CD4-positive, alpha-beta T cell treated with Interleukin-2 at 100 ng/mL for 4 hours (primary cell): ENCODE measurements at regions not wholly inside any gene's neighbourhood (a gene's known extent, or its start where the extent isn't known, plus 50 kb on each side); places are given as distances from the start of the nearest gene placed in this dataset.
"Not testable (repeated sequence)": the region's sequence is repeated elsewhere in the genome, so short reads cannot be mapped to it uniquely, and the experiment has no call there.

Experiments
- DNase-seq: peaks from one replicate; pipeline ENCODE4 v3.0.0-alpha.2; 2020; ENCODE audit warnings: low spot score

DNA sequence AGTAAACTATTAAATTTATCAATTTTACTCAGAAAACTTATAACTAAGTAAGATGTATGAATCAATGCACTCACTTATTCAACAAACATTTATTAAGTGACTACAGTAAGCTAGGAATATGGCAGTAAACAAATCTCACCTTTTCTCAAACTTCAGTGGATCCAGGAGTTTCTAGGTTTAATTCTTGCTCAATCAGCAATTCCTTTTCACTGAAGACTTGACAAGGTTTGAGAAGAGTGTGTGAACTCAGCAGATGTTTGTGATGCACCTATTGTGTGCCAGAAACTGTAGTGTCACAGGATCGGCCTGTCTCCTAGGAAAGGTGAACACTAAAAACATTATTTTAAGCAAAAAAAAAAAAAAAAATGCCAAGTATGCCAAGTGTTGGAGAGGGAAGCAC is 167.8 kb downstream of the ALG10 start:
- no peak for DNase-seq

DNA sequence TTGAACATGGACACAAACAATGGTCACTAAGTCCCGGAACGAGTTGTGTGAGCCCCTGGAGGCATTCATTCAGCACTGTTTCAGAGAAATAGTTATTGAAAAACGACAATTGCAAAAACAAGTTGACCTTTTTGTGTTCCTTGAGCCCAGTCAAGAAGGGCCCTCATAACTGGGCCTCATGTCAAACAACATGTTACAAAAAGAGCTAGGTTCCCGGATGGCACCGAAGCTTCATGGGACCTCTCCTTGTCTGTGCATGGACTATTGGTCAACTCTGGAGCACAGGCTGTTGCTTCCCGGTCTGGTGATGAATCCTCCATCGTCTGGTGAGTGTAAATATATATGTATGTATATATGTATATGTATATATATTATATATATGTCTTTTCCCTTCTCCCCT is 176.6 kb downstream of the ALG10 start:
- no peak for DNase-seq

DNA sequence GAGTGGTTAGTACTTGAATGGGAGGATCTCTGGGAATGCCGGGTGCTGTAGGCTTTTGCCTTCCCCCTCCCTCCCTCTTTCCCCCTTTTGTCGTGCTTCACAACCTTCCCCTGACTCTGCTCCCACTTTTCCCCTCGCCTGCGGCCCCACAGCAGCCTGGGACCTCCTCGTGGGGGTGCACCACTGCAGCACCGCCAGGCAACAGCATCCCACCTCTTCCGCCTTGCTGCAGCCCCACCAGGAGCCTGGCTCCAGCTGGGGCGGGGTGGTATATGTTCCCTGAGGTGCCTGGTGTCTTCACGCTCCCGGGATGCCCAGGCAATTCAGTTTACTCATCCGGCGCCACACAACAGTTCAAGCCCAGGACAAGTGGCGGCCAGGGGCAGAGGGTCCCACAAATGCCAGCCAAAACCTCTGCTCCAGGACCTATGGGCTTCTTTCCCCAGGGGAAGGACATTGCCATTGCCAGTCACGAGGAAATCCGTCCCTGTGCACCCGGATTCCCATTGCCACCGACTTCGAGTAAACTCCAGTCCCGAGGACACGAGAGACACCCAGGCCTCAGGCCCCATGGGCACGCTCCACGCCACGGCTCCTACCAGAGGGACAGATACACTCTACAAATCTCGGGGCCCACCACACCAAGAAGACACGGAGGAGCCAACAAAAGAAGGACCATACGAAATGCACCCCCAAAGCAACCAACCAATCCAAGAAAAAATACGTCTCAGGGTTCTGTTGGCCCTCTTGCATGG is 181.7 kb downstream of the ALG10 start:
- DNase-seq, result no peak

DNA sequence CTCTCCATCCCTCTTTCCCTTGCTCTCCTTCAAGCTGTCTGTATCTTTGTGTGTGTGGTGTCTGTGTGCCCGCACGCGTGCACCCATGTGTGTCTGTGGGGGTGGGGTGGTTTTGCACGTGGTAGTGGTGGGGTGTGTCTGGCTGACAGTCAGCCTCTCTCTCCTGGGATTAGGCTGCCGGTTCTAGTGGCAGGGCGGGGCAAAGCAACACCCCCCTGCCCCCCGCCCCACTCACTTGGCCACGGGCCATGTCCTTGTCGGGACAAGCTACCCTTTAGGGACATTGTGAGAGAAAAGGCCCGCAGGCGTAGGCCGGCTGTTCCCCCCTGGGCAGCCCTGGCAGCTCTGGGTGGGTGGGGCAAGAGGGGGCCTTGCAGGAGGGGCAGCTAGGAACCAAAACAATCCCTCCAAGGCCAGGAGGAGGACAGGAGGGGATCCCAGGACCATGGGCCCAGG is 182.6 kb downstream of the ALG10 start:
- no peak for DNase-seq

DNA sequence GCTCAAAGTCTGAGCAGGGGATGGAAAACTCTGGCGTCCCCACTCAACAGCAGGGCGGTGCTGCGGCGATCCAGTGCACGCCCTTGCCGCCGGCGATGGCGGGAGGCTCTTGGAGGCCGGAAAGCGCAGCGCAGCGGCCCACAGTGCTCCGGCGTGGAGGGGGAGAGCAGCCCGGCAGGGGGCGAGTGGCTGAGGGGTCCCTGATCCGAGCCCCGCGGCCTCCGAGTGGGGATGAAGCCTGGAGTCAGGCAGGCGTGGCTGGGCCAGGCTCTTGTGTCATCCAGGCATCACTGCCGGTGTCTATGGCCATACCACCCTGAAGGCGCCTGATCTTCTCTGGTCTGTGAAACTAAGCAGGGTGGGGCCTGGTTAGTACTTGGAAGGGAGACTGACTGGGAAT is 183.1 kb downstream of the ALG10 start:
- no peak for DNase-seq

DNA sequence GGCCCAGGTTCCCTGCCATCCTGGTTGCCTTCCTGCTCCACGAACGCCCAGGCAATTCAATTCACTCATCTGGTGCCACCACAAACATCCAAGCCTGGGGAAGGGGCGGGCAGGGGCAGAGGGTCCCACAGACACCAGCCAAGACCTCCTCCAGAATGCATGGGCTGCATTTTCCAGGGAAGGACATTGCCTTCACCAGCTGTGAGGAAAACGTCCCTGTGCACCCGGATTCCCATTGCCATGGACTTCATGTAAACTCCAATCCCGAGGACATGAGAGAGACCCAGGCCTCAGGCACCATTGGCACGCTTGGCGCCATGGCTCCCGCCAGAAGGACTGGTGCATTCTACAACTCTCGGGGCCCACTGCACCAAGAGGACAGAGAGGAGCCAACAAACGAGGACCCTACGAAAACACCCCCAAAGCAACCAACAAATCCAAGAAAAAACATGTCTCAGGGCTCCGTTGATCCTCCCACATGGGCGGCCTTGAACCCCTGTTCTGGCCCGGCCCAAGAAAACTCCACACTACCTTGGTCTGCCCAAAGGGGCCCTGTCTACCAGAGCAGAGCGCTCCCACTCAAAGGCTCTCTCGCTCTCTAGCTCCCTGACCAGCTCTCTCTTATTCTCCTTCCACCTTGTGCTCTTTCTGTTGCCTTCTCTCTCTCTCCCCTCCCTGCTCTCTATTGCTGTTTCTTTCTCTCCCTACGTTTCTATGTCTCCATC is 183.9 kb downstream of the ALG10 start:
- DNase-seq, result no peak

DNA sequence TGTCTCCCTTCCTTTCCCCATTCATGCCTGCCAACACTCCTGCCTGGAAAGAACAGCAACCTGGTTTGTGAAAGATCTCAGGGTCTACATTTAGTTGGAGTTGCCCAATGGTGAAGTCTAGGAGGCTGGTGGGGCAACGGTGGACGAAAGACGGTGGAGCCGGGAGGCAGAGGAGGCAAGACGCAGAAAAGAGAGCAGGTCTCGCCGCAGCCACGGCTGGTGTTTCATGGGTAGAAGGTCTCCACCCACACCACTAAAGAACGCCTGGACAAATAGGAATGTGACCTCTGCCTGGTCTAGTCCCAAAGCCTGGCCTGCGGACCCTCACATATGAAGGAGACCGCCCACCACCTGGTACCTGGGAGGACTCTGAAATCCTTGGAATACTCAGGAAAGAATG is 185.6 kb downstream of the ALG10 start:
- no peak for DNase-seq

DNA sequence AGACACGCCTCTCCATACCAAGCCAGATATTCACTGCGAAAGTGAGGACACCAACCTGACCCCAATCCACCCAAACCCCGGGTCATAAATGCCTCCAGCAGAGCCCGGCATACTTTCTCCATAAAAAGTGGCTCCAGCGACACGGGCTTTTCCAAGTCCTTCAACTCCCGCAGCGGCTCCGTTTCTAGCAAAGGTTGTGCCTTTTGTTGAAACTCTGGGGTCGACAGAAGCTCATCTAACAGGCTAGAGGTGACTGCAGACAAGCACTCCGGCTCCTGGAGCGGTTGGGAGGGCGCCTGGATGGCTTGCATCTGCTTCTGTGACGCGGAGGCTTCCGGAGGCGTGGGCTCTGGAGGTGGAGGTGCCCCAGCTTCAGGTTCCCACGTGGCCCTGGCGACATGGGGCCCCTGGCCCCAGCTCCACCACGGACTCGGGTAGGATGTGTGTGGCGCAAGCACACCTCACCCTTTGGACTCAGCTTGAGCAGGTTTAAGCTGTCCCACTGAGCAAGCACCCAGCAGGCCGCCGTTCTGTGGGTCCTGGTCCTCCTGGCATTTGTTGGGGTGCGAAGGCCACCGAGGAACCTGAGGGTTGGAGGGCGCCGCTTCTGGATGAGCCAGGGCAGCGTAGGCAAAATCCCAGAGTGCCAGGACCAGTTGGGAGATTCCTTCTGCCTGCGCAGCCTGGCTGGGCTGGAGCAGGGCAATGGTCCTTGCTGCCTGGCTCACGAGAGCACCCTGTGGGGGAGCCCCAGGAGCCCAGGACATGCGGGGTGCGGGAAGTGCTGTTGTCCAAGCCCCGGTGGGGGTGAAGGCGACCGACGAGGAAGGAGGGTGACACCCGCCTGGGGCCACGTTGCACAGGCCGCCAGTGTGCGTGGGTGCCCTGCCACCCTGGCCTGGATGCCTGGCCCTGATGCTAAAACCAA is 186.3 kb downstream of the ALG10 start:
- DNase-seq, result no peak

DNA sequence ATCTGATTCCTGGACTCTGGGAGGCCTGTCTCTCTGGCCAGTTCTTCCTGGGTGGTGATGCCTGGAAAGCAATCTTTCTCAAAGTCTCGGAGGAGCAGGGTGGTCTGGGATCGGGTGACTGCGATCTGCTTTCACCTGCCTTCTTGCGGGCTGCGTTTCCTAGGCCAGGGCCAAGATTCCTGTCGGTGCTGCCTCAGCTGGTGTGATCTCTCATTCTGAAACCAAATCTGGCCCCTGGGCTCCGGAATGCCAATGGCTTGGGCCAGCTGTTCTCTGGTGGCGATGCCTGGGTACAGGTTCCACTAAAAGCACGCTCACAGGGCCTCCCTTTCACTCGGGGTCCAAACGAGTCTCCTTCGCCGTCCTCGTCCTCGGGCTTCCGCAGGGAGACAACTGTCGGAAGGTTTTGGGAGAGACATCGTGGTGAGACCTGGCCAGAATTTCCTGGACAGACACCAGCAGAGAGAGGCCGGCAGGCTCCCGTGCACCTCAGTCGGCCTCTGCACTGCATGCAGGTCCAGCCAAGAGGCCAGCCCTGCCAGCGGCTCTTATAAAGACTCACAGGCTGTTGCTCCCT is 187.1 kb downstream of the ALG10 start:
- no peak for DNase-seq

DNA sequence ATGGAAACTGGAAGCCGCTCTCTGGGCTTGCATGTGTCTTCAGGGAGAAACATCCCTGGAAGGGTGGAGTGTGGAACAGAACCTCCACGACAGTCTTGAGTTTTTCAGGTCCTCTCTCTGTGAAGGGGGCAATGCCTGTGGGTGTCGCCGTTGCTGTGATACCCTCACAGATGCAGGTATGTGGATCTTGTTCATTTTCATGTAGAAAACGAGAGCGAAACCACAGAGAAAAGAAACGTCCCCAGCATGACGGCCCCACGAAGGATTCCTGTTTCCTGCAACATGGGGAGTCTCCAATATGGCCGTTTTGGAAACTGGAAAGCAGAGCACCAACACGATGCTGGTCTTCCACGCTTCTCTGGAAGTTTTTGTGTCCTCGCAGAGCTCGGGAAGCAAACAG is 187.9 kb downstream of the ALG10 start:
- DNase-seq, result no peak

DNA sequence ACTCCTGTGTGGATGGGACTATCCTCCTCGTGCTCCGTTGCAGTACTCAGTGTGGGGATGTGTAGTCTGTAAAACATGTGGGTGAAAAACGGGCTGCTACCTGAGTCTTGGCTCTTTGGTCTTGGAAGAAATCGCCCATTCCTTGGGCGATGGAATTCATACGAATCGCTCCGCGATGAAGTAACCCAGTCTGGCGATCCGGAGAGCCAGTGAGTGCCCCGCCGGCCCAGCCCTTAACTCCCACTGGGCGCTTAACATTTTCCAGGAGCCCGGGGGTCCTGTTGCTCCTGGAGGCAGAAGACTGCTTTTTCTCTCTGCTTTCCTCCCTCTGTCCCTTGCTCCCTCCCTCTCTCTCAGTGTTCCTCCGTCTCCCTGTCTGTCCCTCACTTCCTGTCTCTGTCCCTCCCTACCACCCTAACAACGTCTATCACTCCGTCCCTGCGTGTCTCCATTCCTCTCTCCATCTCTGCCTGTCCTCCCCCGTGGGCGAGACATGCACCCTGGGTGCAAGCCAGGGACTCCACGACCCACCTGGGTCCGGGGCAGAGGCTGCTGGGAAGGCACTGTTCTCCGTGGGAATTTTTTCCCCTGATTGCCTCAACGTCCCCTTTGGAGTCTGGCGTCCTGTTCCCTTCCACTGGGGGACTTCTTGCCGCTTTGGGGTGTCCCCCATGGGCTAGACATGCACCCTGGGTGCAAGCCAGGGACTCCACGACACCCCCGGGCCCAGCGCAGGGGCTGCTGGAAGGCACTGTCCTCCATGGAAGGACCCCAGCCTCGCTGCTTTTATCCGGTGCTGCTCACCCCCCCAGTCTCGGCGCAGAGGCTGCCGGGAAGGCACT is 188.6 kb downstream of the ALG10 start:
- no peak for DNase-seq

DNA sequence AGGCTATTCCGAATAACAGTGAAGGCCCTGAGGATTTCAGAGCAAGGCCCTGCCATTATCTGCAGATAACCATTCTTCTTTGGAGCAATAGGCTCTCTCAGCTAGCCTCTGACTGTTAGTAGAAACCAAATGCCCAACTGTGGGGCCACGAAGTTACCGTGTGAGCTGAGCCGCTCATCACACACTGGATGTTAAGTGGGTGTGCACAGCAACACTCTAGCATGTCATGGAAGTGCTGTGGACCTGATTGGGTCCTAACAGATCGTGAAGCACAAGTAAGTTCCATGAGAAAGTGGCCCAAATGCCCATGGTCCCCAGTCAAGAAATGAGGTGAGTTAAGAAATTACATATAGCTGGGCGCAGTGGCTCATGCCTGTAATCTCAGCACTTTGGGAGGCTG is 190.4 kb downstream of the ALG10 start:
- no peak for DNase-seq

DNA sequence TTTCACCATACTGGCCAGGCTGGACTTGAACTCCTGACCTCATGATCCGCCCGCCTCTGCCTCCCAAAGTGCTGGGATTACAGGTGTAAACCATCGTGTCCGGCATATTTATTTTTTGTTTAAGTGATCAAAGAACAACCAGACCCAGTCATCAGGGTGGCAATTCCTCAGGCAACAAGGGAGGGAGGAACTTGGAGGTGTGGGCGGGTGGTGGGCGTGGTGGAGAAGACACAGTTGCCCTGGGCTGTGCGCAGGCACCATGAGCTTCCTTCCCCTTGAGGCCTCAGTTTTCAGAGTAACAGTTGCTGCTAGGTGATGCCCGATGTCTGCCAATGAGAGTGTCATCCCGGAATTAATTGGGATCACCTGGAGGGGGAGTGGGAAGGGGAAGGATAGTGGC is 191.7 kb downstream of the ALG10 start:
- no peak for DNase-seq

DNA sequence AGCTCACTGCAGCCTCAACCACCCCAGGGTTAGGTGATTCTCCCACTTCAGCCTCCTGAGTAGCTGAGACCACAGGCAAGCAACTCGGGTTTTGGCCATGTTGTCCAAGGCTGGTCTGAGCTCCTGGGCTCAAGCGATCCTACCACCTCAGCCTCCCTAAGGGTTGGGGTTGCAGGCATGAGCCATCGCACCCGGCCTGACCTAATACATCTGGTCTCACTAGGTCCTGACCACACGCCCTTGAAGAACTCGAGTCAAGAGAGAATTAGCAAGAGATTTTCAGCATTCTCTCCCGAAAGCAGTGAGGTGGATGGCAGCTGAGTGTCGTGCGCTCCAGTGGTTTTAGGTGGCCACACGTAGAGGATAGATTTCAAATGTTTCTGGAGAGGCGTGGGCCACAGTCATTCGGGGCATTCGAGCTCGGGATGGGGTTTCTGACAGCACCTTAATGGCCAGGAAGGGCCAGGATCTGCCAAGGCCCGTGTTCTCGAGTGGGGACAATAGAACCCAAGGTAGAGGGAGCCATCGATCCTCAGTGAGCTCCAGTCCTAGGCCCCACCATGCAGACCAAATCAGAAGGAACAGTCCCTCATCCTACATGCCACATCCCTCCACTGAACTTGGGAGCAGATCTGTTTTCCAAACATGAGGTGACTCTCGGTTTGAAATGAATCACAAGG is 193.1 kb downstream of the ALG10 start:
- DNase-seq, result no peak

DNA sequence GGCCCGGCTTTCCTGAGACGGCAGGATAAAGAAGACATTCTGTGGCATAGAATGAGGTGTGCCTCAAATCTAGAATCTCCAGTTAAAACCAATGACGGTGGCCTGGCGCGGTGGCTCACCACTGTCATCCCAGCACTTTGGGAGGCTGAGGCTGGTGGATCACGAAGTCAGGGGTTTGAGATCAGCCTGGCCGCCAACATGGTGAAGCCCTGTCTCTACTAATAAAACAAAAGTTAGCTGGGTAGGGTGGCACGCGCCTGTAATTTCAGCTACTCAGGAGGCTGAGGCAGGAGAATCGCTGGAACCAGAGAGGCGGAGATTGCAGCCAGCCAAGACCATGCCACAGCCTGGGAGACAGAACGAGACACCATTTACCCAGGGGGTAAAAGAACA is 193.6 kb downstream of the ALG10 start:
- DNase-seq, result no peak

DNA sequence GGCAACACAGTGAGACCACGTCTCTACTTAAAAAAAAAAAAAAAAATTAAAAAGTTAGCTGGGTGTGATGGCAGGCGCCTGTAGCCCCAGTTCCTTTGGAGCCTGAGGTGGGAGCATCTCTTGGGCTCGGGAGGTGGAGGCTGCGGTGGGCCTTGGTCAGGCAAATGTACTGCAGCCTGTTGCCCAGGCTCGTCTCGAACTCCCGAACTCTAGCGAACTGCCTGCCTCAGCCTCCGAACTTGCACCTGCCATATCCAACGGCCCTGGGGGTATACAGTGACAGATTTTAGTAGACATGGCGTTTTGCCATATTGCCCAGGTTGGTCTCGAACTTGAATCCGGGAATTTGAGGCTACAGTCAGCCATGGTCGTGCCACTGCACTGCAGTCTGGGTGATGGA is 195.4 kb downstream of the ALG10 start:
- no peak for DNase-seq

DNA sequence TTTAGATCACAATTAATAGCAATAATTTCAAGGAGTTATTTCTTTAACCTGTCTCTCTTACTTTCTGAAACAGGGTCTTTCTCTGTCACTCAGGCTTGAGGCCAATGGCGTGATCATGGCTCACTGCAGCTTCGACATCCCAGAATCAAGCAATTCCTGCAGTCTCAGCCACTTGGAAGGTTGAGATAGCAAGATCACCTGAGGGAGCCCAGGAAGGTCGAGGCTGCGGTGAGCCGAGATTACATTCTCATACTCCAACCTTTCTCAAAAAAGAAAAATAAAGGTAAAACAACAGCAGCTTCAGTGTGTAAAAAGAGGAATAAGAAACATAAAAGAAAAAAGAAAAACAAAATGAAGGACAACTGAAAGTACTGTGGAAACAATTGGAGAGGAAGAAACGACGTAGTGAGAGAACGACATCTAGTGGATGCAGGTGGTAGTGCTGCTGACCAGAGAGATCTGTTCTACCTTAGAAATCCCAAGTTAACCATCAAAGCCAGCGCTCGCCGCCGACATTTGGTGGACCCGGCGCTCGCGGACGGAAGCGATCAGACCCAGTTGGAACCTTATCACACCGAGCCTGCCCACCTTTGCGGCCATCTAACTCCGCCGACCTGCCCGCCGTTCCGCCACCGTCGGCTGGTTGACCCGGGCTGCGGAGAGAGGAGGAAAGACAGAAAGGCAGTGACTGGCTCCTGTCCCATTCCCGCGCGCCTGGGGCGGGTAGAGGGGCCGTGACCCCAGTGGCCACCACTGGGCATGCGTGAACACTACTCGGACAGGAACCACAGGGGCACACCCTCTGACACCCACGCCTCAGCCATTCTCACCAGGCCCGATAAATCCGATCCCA is 196.1 kb downstream of the ALG10 start:
- DNase-seq, result peak; percentile 69

DNA sequence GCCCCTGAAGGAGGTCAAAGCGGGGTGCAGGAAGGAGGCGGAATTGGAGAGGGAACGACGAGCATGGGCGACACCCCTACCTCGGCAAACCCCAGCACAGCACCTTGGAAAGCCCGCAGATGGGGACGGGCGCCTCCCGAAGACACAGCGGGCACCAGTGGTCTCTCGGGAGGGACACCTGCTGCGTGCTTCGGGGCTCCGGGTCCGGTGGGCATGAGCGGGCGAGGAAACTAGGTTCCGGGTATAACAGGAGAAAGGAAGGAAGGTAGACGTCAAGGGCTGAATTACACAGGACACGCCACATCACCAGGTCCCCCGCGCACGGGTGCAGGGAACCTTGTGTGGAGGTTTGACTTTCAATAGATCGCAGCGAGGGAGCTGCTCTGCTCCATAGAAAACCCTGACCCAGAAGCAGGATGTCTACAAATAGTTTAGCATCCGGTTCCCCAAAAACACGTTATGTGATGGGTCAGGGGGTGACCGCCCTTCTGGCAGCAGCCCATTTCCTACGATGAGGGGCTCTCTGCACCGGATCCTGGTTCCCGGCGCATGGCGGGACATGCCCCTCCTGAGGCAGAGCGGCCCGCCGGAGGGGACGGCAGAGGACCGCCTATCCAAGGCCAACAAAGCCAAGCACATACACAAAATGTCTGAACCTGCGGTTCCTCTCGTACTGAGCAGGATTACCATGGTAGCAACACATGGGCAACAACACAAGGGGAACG is 196.9 kb downstream of the ALG10 start:
- DNase-seq, result no peak

DNA sequence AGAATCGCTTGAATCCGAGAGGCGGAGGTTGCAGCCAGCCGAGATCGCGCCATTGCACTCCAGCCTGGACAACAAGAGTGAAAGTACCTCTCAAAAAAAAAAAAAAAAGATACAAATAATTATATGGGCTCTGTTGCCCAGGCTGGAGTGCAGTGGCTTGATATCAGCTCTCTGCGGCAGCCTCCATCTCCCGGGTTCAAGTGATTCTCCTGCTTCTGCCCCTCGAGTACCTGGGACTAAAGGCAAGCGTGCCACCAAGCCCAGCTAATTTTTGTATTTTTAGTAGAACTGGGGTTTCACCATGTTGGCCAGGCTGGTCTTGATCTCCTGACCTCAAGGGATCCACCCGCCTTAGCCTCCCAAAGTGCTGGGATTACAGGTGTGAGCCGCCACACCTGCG is 197.8 kb downstream of the ALG10 start:
- not testable (repeated sequence) for DNase-seq
